Endodermal cell (in vitro differentiated cells): ENCODE measurements at regions not wholly inside any gene's neighbourhood (a gene's known extent, or its start where the extent isn't known, plus 50 kb on each side); places are given as distances from the start of the nearest gene placed in this dataset.

Experiments used
- DNase-seq: peaks from one replicate; pipeline ENCODE4 v3.0.0-alpha.2; 2017
- H3K27ac ChIP-seq: 2 replicates; pipeline ENCODE4 v1.5.1; 2013; ENCODE audit warnings: mild to moderate bottlenecking, low read depth, low read length, moderate library complexity
- H3K27me3 ChIP-seq: 2 replicates; pipeline ENCODE4 v1.6.1; 2013; ENCODE audit warnings: mild to moderate bottlenecking, low read length, moderate library complexity; ENCODE audit not compliant: insufficient read depth, control insufficient read depth, poor library complexity, severe bottlenecking
- H3K36me3 ChIP-seq: 2 replicates; pipeline ENCODE4 v1.7.0; 2013; ENCODE audit warnings: mild to moderate bottlenecking, low read length, moderate library complexity; ENCODE audit not compliant: control insufficient read depth, insufficient read depth
- H3K4me1 ChIP-seq: one replicate; pipeline ENCODE4 v1.7.0; 2013; ENCODE audit warnings: low read length; ENCODE audit not compliant: control insufficient read depth, insufficient read depth
- H3K4me3 ChIP-seq: 2 replicates; pipeline ENCODE4 v1.5.1; 2013; ENCODE audit warnings: mild to moderate bottlenecking, low read length, moderate library complexity
- H3K9ac ChIP-seq: 2 replicates; pipeline ENCODE4 v1.6.1; 2013; ENCODE audit warnings: mild to moderate bottlenecking, low read length, moderate library complexity; ENCODE audit not compliant: poor library complexity, severe bottlenecking; ENCODE audit errors: extremely low read depth
- H3K9me3 ChIP-seq: 2 replicates; pipeline ENCODE4 v1.6.1; 2013; ENCODE audit warnings: mild to moderate bottlenecking, low read length, moderate library complexity; ENCODE audit not compliant: control insufficient read depth
- H3K27ac Mint-ChIP-seq: 2 replicates; pipeline ENCODE4 v1.8.0; 2020; ENCODE audit warnings: mixed read lengths
- H3K27me3 Mint-ChIP-seq: 2 replicates; pipeline ENCODE4 v1.8.0; 2021; ENCODE audit warnings: mild to moderate bottlenecking, mixed read lengths; ENCODE audit not compliant: insufficient read depth
- H3K36me3 Mint-ChIP-seq: 2 replicates; pipeline ENCODE4 v1.8.0; 2020; ENCODE audit warnings: low read depth, mixed read lengths
- H3K4me1 Mint-ChIP-seq: 2 replicates; pipeline ENCODE4 v1.8.0; 2020; ENCODE audit warnings: mixed read lengths
- H3K4me3 Mint-ChIP-seq: 2 replicates; pipeline ENCODE4 v1.8.0; 2020; ENCODE audit warnings: mild to moderate bottlenecking, moderate library complexity, mixed read lengths
- H3K9me3 Mint-ChIP-seq: 2 replicates; pipeline ENCODE4 v1.8.0; 2020; ENCODE audit warnings: mild to moderate bottlenecking, mixed read lengths
- WGBS, 2 experiments: methylation state at CpG; one replicate each; pipeline versions ENCODE4 v1.1.5 to v1.1.7; 2013; ENCODE audit warnings: missing lambda C conversion rate in 2 of 2, mixed read lengths in 1 of 2; ENCODE audit not compliant: insufficient coverage in 1 of 2, insufficient read length in 1 of 2; 5-methylcytosine and 5-hydroxymethylcytosine counted together
- TF ChIP-seq, protein P1 (sequence below): fragments of 200-600 bp; sonication (generic); conservative IDR thresholded peaks from 2 replicates; pipeline ENCODE4 v1.5.0; 2021; ENCODE audit warnings: antibody characterized with exemption, mild to moderate bottlenecking

GRCh38 chr4:114121221-114121620 lies 141.8 kb upstream of the ARSJ start:
- no peaks in the 10 kb centered on the region for H3K4me1 Mint-ChIP-seq
- peaks cover 4% of the 10 kb centered on the region for H3K36me3 Mint-ChIP-seq
- H3K9ac ChIP-seq: no peak overlapping the region
- TF ChIP-seq, protein P1, sequence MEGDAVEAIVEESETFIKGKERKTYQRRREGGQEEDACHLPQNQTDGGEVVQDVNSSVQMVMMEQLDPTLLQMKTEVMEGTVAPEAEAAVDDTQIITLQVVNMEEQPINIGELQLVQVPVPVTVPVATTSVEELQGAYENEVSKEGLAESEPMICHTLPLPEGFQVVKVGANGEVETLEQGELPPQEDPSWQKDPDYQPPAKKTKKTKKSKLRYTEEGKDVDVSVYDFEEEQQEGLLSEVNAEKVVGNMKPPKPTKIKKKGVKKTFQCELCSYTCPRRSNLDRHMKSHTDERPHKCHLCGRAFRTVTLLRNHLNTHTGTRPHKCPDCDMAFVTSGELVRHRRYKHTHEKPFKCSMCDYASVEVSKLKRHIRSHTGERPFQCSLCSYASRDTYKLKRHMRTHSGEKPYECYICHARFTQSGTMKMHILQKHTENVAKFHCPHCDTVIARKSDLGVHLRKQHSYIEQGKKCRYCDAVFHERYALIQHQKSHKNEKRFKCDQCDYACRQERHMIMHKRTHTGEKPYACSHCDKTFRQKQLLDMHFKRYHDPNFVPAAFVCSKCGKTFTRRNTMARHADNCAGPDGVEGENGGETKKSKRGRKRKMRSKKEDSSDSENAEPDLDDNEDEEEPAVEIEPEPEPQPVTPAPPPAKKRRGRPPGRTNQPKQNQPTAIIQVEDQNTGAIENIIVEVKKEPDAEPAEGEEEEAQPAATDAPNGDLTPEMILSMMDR: no peak
- H3K4me1 ChIP-seq: no peaks in the 10 kb centered on the region
- no peaks in the 10 kb centered on the region for H3K27me3 Mint-ChIP-seq
- H3K9me3 Mint-ChIP-seq: peaks cover 21% of the 10 kb centered on the region
- no peaks in the 10 kb centered on the region for H3K27me3 ChIP-seq
- no peaks in the 10 kb centered on the region for H3K36me3 ChIP-seq
- H3K9me3 ChIP-seq: peaks cover 21% of the 10 kb centered on the region
- whole genome bisulfite sequencing, 2 experiments: 91% methylated on average over 1 of the region's 1 CpG; no CpG with 5 or more reads in 1 of the 2 experiments
- no peak overlapping the region for H3K4me3 Mint-ChIP-seq
- H3K4me3 ChIP-seq: no peak overlapping the region
- no peak overlapping the region for H3K27ac Mint-ChIP-seq
- no peak overlapping the region for H3K27ac ChIP-seq
- DNase-seq: no peak

DNA sequence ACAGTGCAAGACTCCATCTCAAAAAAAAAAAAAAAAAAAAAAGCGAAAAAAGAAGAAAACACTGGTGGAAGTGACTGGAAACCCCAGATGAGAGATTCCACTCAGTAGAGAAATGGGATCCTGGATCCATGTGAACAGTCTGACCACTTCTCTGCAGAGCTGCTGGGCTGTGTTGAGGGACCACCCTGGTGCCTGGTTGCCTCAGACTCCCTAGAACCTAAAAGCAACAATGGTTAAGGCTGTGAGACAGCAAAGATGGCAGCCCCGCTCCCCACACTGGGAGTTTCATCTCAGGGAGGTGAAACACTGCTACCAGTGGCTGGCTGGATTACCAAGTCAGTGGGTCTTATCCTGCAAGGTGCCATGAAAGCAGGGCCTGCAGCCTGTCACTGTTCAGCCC lies 152.8 kb upstream of the ARSJ start:
- Histone ChIP-seq H3K4me1 (no peaks in the 10 kb centered on the region), H3K36me3 (no peaks in the 10 kb centered on the region), H3K9me3 (no peaks in the 10 kb centered on the region), H3K27me3 (no peaks in the 10 kb centered on the region), H3K27ac (no peak overlapping the region), H3K4me3 (no peak overlapping the region), H3K9ac (no peak overlapping the region)
- Mint-ChIP-seq H3K9me3 (no peaks in the 10 kb centered on the region), H3K27ac (no peak overlapping the region), H3K27me3 (no peaks in the 10 kb centered on the region), H3K4me1 (peaks cover 3% of the 10 kb centered on the region), H3K4me3 (no peak overlapping the region), H3K36me3 (no peaks in the 10 kb centered on the region)
- 76 to 100% methylated on average over 1 to 2 of the region's 2 CpGs for WGBS, 2 experiments
- DNase-seq: no peak
- TF ChIP-seq, protein P1: no peak

DNA sequence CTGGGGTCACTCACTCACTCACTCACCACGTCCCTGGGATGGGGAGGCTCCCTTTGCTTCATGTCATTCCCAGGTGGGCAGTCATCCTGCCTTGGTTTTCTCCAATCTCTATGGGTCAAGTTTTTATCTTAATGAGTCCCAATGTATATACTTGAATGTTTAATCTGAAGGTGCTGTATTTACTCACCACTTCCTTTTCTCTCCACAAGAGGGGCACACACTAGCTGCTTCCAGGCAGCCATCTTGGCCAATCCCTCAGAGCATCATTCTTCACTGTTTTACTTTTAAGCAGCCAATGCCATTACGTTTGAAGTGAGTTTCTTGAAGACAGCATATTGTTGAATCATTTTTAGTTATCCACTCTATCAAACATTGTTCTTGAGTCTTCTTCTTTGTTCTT lies 153.4 kb upstream of the ARSJ start:
- Histone ChIP-seq H3K4me1 (no peaks in the 10 kb centered on the region), H3K9ac (no peak overlapping the region), H3K4me3 (no peak overlapping the region), H3K27me3 (no peaks in the 10 kb centered on the region), H3K36me3 (no peaks in the 10 kb centered on the region), H3K9me3 (no peaks in the 10 kb centered on the region), H3K27ac (no peak overlapping the region)
- 94% methylated on average over 2 of the region's 2 CpGs; no CpG with 5 or more reads in 1 of the 2 experiments for WGBS, 2 experiments
- no peak overlapping the region for H3K27ac Mint-ChIP-seq
- TF ChIP-seq, protein P1: peak; percentile 74
- no peaks in the 10 kb centered on the region for H3K27me3 Mint-ChIP-seq
- no peaks in the 10 kb centered on the region for H3K36me3 Mint-ChIP-seq
- DNase-seq: no peak
- peaks cover 3% of the 10 kb centered on the region for H3K4me1 Mint-ChIP-seq
- no peak overlapping the region for H3K4me3 Mint-ChIP-seq
- H3K9me3 Mint-ChIP-seq: no peaks in the 10 kb centered on the region
